HG03354 (cell line): ENCODE measurements at regions not wholly inside any gene's neighbourhood (a gene's known extent, or its start where the extent isn't known, plus 50 kb on each side); places are given as distances from the start of the nearest gene placed in this dataset.

Experiments
- ATAC-seq: cut with Tn5 transposase; IDR thresholded peaks from one replicate; pipeline ENCODE4 v1.9.1; 2021; ENCODE audit warnings: mild to moderate bottlenecking; ENCODE audit not compliant: unreplicated experiment, poor library complexity, severe bottlenecking

DNA sequence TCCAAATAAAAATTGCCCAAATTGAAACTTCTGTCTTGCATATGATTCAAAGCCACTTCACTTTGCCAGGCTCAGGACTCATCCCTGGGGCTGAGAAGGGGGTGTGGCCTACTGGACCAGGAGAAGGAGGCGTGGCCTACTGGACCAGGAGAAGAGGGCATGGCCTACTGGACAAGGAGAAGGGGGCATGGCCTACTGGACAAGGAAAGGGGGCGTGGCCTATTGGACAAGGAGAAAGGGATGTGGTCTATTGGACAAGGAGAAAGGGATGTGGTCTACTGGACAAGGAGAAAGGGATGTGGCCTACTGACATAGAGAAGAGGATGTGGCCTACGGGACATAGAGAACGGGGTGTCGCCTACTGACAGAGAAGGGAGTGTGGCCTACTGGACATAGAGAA, 405.3 kb downstream of the RRAGC start:
- ATAC-seq: no peak

- ATAC-seq: no peak
Observed at GRCh38 chr1:38452246-38452645, 405.7 kb upstream of the POU3F1 start.

GRCh38 chr1:38451541-38451993, 405.0 kb upstream of the POU3F1 start:
- ATAC-seq: no peak

- ATAC-seq: no peak
Observed at GRCh38 chr1:38448893-38449292, 402.3 kb upstream of the POU3F1 start.

DNA sequence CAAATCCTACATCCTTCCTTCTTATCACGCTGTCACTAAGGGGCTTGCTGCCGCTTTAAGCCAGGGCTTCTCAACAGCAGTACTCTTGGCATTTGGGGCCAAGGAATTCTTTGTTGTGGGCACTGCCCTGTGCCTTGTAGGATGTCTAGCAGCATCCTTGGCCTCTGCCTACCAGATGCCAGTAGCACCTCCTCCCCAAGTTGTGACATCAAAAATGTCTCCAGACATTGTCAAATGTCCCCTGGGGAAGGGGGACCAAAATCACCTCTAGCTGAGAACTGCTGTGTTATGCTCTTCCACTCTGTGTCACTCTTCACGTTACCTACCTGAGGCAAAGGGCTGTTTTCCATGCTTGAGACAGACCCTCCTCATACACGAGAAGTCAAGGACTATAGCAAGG, 400.3 kb upstream of the POU3F1 start:
- no peak for ATAC-seq

- ATAC-seq: no peak
Observed at GRCh38 chr1:38444770-38445442, 398.3 kb upstream of the POU3F1 start.

- no peak for ATAC-seq
Observed at GRCh38 chr1:38444311-38444710, 397.7 kb upstream of the POU3F1 start.

GRCh38 chr1:38440402-38440801, 393.8 kb upstream of the POU3F1 start:
- no peak for ATAC-seq

GRCh38 chr1:38436749-38437148, 390.2 kb upstream of the POU3F1 start:
- ATAC-seq: no peak

DNA sequence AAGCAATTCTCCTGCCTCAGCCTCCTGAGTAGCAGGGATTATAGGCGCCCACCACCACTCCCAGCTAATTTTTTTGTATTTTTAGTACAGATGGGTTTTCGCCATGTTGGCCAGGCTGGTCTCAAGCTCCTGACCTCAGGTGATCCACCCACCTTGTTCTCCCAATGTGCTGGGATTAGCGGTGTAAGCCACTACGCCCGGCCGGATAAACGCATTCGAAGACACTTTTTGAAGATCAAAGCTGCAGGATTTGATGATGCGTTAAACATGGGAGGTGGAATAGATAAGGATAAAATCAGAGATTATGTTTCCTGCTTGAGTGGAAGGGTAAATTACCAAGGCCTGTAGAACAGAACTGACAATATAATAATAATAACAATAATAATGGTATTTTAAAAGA, 389.4 kb upstream of the POU3F1 start:
- no peak for ATAC-seq

- no peak for ATAC-seq
Observed at GRCh38 chr1:38433084-38433722, 386.6 kb upstream of the POU3F1 start.

DNA sequence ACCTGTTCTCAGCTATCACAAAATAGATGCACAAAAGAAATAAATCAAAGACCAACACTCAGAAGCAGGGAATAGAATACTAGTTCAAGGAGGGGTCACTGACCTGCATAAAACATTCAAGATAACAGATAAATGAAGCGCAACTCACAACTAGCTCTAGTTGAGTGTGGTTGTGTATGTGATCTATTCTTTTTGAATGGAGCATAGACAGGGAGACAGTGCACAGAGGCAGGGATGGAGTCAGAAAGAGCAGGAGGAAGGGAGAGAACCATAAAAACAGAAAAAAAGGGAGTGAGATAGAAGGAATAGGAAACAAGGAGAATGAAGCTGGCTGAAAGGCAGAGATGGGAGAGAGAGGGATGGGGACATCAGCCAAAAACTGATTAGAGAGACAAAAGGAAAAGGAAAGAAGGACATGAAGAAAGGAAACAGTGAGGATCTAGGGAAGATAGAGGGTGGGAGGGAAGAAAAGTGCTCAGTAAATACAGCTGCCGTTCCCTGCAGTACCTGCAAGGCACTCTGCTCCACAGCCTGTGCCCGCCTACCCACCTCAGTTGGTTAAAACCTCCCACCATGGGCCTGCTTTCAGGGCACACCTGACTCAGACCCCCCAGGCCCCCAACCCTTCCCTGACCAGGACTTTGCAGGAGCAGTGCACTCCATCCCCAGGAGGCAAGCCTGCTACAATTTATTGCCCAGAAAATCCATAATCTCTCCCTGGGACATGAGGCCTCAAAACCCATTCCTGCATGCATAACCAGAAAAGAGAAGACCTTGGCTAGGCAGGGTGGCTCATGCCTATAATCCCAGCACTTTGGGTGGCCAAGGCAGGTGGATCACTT, 385.2 kb upstream of the POU3F1 start:
- no peak for ATAC-seq

GRCh38 chr1:38430949-38431348, 384.4 kb upstream of the POU3F1 start:
- no peak for ATAC-seq

DNA sequence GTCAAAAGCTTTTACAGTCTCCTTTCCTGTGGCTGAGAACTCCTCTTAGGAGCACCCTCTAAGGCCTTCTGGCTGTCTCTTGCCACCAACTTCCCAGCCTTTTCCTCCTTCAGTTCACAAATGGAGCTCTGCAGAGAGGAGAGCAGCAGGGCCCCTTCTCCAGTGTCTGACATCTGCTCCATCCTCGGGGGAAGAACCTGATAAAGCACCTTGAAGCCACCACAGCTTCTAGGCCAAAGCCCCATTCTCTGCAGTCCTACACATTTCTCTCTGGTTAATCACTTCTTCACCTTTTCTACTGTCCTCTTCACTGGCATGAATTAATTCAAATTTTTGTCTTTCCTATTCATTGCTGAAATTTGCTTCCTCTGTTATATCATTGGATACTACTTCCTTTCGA, 378.1 kb upstream of the POU3F1 start:
- no peak for ATAC-seq

GRCh38 chr1:38420666-38421065, 374.1 kb upstream of the POU3F1 start:
- ATAC-seq: no peak

- ATAC-seq: no peak
Observed at GRCh38 chr1:38418195-38419030, 371.8 kb upstream of the POU3F1 start.

DNA sequence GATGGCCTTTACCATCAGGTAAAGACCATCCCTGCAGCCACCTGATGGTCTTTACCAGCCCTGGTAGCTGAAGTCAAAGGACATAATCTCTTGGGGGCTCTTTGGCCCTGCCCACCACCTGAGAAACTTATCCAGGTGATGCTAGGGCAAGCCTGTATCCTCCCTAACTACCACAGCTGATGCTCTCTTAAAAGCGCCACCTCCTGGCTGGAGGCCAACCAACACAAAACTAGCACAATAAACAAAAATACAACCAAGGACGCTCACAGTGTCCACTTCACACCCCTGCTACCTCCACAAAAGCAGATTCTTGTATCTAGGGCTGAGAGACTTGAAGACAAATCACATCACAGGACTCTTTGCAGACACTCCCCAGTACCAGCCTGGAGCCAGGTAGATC, 357.1 kb upstream of the POU3F1 start:
- ATAC-seq: no peak

GRCh38 chr1:38402230-38402815, 355.7 kb upstream of the POU3F1 start:
- ATAC-seq: no peak

DNA sequence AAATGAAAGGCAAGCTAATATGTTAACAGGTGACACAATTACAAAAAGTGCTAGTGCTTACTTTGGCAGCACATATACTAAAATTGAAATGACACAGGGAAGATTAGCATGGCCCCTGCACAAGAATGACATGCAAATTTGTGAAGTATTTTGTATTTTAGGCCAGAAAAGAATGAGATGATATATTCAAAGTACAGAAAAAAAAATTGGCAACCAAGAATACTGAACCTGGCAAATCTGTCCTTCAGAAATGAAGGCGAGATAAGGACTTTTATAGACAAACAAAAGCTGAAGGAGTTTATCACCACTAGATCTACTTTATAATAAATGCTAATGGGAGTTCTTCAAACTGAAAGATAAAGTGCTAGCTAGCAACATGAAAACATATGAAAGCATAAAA, 350.0 kb upstream of the POU3F1 start:
- ATAC-seq: no peak

DNA sequence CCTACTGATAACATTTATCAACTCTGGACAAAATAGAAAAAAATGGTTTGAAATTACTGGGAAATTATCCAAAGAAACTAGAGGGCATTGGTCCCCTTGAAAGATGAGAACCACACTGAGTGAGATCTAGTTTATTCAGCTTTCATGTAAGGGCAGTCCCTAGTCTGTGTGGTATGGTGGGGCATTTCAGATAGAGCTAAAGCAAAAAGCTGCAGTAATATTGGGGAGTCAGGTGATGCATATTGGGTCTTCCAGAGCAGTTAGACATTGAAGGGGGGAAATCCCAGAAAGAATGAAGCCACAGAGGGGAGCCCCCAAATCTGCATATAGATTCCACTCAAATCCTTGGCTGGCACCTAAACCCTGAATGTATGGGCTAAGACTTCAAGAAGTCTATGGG, 347.7 kb upstream of the POU3F1 start:
- no peak for ATAC-seq
